ENCODE measurements at regions not wholly inside any gene's neighbourhood (a gene's known extent, or its start where the extent isn't known, plus 50 kb on each side); places are given as distances from the start of the nearest gene placed in this dataset.

GRCh38 chr2:163046615-163047014, 208.0 kb upstream of the KCNH7 start:
- no peak overlapping the region for H3K4me3 ChIP-seq (ENCODE audit: low read depth, low read length, poor library complexity, severe bottlenecking)
- no peaks in the 10 kb centered on the region for H3K79me2 ChIP-seq (ENCODE audit: insufficient read depth, low read length)
- no peak overlapping the region for H2AFZ ChIP-seq (ENCODE audit: low read length)
- no peak overlapping the region for H3K27ac ChIP-seq (ENCODE audit: low read depth, low read length, poor library complexity, severe bottlenecking)
- no peak overlapping the region for H3K9ac ChIP-seq (ENCODE audit: low read length)
- no peaks in the 10 kb centered on the region for H3K9me3 ChIP-seq (ENCODE audit: low read length)
- no peaks in the 10 kb centered on the region for H3K36me3 ChIP-seq (ENCODE audit: insufficient read depth, low read length)
- no peak overlapping the region for H3K4me2 ChIP-seq (ENCODE audit: low read length)
- TF ChIP-seq CTCF (IDR thresholded peaks at IDR 0.05; ENCODE audit: low read length) (no peak), EZH2 (IDR thresholded peaks at IDR 0.05; ENCODE audit: borderline replicate concordance, low read length) (no peak)
- H3K4me1 ChIP-seq (ENCODE audit: insufficient read depth, low read length, severe bottlenecking), result no peaks in the 10 kb centered on the region
- no peaks in the 10 kb centered on the region for H3F3A ChIP-seq (ENCODE audit: insufficient read depth, low read length)
- H3K9me2 ChIP-seq (ENCODE audit: low read depth, low read length), result no peaks in the 10 kb centered on the region
- H4K20me1 ChIP-seq (ENCODE audit: insufficient read depth, low read length), result no peaks in the 10 kb centered on the region
- H3K27me3 ChIP-seq (ENCODE audit: insufficient read depth, low read length), result no peaks in the 10 kb centered on the region

- H4K20me1 ChIP-seq (ENCODE audit: insufficient read depth, low read length), result no peaks in the 10 kb centered on the region
- no peak overlapping the region for H3K9ac ChIP-seq (ENCODE audit: low read length)
- H3K27me3 ChIP-seq (ENCODE audit: insufficient read depth, low read length), result no peaks in the 10 kb centered on the region
- H3K9me2 ChIP-seq (ENCODE audit: low read depth, low read length), result no peaks in the 10 kb centered on the region
- no peaks in the 10 kb centered on the region for H3K36me3 ChIP-seq (ENCODE audit: insufficient read depth, low read length)
- H3K4me2 ChIP-seq (ENCODE audit: low read length), result no peak overlapping the region
- H2AFZ ChIP-seq (ENCODE audit: low read length), result no peak overlapping the region
- no peaks in the 10 kb centered on the region for H3K4me1 ChIP-seq (ENCODE audit: insufficient read depth, low read length, severe bottlenecking)
- H3K79me2 ChIP-seq (ENCODE audit: insufficient read depth, low read length), result no peaks in the 10 kb centered on the region
- no peaks in the 10 kb centered on the region for H3K9me3 ChIP-seq (ENCODE audit: low read length)
- H3K4me3 ChIP-seq (ENCODE audit: low read depth, low read length, poor library complexity, severe bottlenecking), result no peak overlapping the region
- H3F3A ChIP-seq (ENCODE audit: insufficient read depth, low read length), result no peaks in the 10 kb centered on the region
- no peak overlapping the region for H3K27ac ChIP-seq (ENCODE audit: low read depth, low read length, poor library complexity, severe bottlenecking)
- TF ChIP-seq EZH2 (IDR thresholded peaks at IDR 0.05; ENCODE audit: borderline replicate concordance, low read length), result no peak
- TF ChIP-seq CTCF (IDR thresholded peaks at IDR 0.05; ENCODE audit: low read length), result no peak
Measured at GRCh38 chr2:163045830-163046229, 207.3 kb upstream of the KCNH7 start.

- H2AFZ ChIP-seq (ENCODE audit: low read length), result no peak overlapping the region
- no peak for TF ChIP-seq EZH2 (IDR thresholded peaks at IDR 0.05; ENCODE audit: borderline replicate concordance, low read length)
- TF ChIP-seq CTCF (IDR thresholded peaks at IDR 0.05; ENCODE audit: low read length), result no peak
Measured at GRCh38 chr2:163044114-163044513, 205.5 kb upstream of the KCNH7 start.

More at GRCh38 chr2:163044114-163044513, 205.5 kb upstream of the KCNH7 start:
- no peaks in the 10 kb centered on the region for H3K27me3 ChIP-seq (ENCODE audit: insufficient read depth, low read length)
- no peaks in the 10 kb centered on the region for H4K20me1 ChIP-seq (ENCODE audit: insufficient read depth, low read length)
- H3K9me3 ChIP-seq (ENCODE audit: low read length), result no peaks in the 10 kb centered on the region
- no peaks in the 10 kb centered on the region for H3F3A ChIP-seq (ENCODE audit: insufficient read depth, low read length)
- no peak overlapping the region for H3K4me3 ChIP-seq (ENCODE audit: low read depth, low read length, poor library complexity, severe bottlenecking)
- no peak overlapping the region for H3K27ac ChIP-seq (ENCODE audit: low read depth, low read length, poor library complexity, severe bottlenecking)
- no peaks in the 10 kb centered on the region for H3K4me1 ChIP-seq (ENCODE audit: insufficient read depth, low read length, severe bottlenecking)
- no peaks in the 10 kb centered on the region for H3K9me2 ChIP-seq (ENCODE audit: low read depth, low read length)
- H3K4me2 ChIP-seq (ENCODE audit: low read length), result no peak overlapping the region
- no peaks in the 10 kb centered on the region for H3K36me3 ChIP-seq (ENCODE audit: insufficient read depth, low read length)
- H3K79me2 ChIP-seq (ENCODE audit: insufficient read depth, low read length), result no peaks in the 10 kb centered on the region
- no peak overlapping the region for H3K9ac ChIP-seq (ENCODE audit: low read length)

All from OCI-LY1 (cell line).